GM19025 (cell line): ENCODE measurements at regions not wholly inside any gene's neighbourhood (a gene's known extent, or its start where the extent isn't known, plus 50 kb on each side); places are given as distances from the start of the nearest gene placed in this dataset.

ENCODE experiments used
- ATAC-seq: cut with Tn5 transposase; IDR thresholded peaks from one replicate; pipeline ENCODE4 v1.9.1; 2021; ENCODE audit warnings: mild to moderate bottlenecking, low read depth, moderate library complexity; ENCODE audit not compliant: unreplicated experiment

GRCh38 chr17:77697480-77698400 lies 260.8 kb upstream of the TNRC6C start:
- no peak for ATAC-seq

DNA sequence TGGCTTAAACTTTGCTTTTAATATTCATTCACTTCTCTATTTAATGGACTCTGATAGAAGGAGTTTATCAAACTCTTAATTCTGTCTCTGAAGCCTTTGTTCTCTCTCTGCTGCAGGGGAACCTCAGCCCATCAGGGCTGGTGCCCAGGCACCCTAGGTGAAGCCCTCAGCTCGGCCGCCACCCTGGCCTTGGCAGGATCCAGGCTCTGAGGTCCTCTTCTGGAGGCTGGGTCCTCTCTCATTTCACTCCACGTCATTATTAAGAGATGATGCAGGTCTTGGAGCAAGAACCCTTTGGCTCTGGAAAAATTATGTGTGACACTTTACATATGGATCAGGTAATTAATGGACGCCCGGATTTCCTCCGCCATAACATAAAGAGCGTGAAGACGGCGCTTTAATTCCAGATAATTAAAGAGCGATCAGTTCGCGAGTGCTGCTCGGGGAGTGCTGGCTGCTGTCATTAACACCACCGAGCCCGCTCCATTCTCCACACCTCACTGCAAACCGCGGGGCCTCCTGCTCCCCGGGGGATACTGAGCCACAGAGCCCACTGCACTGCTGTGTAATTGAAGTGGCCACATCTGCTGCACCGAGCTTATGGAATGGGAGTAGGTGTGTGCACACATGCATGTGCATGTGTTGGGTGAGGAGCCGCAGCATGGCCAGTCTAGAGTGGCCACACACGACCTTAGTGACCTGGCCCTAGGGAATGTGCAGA lies 259.4 kb upstream of the TNRC6C start:
- ATAC-seq = no peak

GRCh38 chr17:77700165-77700881 lies 258.2 kb upstream of the TNRC6C start:
- ATAC-seq = no peak

DNA sequence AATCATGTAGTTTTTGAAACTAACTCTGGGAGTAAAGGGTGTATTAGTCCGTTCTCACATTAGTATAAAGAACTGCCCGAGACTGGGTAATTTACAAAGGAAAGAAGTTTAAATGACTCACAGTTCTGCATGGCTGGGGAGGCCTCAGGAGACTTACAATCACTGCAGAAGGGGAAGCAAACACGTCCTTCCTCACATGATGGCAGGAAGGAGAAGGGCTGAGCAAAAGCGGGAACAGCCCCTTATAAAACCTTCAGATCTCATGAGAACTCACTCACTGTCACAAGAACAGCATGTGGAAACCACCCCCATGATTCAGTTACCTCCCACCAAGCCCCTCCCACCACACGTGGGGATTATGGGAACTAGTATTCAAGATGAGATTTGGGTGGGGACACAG lies 256.5 kb upstream of the TNRC6C start:
- ATAC-seq = no peak

DNA sequence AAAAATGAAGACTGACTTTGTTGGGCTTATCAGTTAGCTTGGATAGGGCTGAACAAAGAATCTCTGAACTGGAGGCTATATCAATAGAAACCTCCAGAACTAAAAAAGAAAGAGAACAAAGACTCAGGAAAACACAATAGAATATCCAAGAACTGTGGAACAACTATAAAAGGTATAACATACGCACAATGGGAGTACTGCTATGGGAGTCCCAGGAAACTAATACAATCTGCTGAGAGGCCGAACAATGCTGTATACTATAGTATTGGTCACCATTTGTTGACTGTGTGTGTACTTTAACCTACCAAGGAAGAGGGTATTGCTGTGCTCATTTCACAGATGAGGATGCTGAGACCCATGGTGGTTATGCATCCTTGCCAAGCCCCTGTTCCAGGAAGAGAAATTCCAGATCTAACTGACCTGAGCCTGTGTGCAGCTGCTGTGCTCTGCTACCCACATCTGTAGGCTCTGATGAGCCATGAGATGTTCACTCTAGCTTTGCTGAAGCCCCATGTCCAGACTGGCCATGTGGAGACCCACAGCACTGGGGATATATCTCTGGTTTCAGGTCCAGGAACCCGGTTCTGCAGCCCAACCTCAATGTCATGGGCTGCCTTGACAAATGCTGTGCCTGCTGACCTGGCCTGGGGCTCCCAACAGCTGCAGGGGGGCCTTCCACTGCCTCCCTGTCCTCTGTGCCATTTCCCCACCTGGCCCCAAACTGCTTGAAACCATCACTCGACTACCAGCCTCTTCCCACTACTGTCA lies 254.3 kb upstream of the TNRC6C start:
- ATAC-seq = no peak

- ATAC-seq = no peak
These were observed 251.6 kb upstream of the TNRC6C start for GRCh38 chr17:77706938-77707337.

GRCh38 chr17:77707546-77707945 lies 251.0 kb upstream of the TNRC6C start:
- no peak for ATAC-seq

DNA sequence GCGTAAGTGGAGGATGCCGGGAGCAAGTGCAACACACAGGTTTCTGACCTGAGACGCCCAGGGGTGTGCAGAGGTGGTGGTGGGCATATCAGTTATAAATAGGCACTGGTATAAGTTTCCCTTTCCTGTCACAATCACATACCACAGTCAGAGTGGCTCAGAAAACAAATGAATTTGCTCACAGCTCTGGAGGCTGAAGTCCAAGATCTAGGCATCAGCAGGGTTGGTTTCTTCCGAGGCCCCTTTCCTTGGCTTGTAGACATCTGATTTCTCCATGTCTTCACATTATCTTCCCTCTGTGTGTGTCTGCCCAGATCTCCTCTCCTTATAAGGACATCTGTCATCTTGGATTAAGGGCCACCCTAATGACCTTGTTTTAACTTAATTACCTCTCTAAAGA lies 250.5 kb upstream of the TNRC6C start:
- no peak for ATAC-seq

- ATAC-seq = no peak
These were observed 249.6 kb upstream of the TNRC6C start for GRCh38 chr17:77708936-77709335.

- ATAC-seq = no peak
These were observed 248.9 kb upstream of the TNRC6C start for GRCh38 chr17:77709594-77709993.

- no peak for ATAC-seq
These were observed 245.9 kb upstream of the TNRC6C start for GRCh38 chr17:77712578-77712977.

GRCh38 chr17:77716289-77716926 lies 242.1 kb upstream of the TNRC6C start:
- ATAC-seq = no peak

DNA sequence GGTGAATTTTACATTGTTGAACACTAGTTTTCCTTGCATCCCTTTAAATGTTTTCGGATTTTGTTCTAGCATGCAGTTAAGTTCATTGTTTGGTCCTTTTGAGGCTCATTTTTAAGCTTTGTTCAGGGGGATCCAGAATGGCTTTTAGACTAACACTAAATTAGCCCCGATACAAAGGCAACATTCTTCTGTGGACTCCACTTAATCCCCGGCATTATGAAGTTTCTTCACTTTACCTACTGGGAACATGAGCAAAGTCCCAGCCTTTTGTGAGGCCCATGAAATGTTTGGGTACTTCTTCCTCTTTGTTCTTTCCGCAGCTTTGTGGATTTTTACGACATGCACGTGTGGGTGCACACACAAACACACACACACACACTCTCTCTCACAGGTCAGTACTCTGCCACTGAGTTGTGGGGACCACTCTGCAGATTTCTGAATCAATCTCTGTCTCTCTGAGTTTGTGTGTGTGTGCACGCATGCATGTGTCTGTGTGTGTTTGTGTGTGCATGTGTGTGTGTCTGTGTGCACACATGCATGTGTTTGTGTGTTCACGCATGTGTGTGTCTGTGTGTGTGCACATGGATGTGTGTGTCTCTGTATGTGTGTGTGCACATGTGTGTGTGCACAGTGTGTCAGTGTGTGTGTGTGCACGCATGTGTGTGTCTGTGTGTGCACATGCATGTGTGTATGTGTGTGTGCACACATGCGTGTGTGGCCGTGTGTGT lies 240.4 kb upstream of the TNRC6C start:
- no peak for ATAC-seq

DNA sequence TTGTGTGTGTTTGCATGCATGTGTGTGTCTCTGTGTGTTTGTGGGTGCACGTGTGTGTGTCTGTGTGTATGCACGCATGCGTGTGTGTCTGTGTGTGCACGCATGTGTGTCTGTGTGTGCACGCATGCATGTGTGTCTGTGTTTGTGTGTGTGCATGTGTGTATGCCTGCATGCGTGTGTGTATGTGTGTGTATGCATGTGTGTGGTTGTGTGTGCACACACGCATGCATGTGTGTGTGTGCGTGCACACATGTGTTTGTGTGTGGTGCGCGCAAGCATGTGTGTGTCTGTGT lies 239.9 kb upstream of the TNRC6C start:
- ATAC-seq = no peak

GRCh38 chr17:77719806-77720205 lies 238.7 kb upstream of the TNRC6C start:
- no peak for ATAC-seq

DNA sequence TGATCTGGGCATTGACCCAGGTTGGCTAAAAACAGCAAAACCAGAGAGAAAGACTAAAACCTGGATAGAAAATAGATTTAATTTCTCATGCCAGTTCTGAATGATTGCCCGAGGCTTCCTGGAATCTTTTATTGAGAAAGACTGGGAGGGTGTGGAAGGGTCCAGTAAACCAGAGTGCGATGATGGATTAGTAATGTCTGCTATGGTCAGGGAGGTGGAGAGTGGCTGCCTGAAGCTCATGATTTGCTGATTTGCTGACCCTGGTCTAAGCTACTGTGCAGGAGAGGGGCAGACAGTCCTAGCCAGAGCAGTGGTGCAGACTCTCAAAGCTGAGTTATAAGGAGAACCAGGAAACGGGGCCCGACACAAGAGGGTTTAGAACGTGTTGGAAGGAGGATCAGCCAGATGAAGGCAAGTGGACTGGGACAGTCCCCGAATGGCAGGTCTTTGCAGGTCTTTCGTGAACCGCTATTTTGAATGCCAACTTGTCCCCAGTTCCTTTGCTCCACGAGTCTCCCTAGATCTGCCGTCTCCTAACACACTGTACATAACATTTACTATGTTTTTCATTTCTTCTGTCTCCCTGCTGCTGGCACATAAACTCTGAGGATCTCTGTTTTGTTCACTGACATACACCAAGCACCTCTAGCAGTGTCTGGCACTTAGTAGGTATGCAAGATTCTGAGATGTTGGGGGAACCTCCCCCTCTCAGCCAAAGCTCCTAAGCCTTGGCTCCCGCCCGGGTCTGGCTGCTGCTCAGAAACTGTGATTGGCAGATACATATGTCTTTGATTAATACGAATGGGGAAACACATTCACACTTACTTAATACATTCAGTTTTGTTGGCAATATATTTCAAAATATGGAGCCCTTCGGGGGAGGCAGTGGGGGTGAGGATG lies 237.3 kb upstream of the TNRC6C start:
- ATAC-seq = no peak

DNA sequence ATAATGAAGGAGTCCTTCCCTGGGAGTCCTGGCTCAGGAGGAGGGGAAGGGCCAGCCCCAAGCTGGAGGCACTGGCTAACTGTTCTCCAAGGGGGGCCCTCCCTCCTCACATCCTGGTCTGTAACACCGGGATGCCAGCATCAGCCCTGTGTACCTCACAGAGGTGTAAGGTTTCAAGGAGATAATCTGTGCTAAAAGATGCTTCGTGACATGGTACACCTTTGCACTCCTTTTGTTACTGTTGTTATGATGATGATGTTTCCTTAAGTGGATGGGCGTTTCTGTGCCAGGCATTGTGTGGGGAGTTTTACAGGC lies 236.7 kb upstream of the TNRC6C start:
- ATAC-seq = no peak

DNA sequence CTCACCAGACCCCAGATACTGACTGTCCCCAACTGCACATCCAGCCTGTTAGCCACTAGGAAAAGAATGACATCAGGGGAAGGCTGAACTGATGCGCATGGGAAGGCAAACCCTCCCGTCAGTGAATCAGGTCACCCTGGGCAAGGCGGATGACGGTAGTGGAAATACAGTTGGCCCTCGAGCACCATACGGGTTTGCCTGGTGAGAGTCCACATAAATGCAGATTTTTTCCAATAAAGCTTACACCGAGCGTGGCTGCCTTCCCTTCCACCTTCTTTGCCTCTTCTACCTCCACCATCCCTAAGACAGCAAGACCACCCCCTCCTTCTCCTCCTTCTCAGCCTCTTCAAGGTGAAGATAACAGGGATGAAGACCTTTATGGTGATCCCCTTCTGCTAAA lies 236.1 kb upstream of the TNRC6C start:
- ATAC-seq = no peak
